ENCODE measurements at regions not wholly inside any gene's neighbourhood (a gene's known extent, or its start where the extent isn't known, plus 50 kb on each side); places are given as distances from the start of the nearest gene placed in this dataset.

DNA sequence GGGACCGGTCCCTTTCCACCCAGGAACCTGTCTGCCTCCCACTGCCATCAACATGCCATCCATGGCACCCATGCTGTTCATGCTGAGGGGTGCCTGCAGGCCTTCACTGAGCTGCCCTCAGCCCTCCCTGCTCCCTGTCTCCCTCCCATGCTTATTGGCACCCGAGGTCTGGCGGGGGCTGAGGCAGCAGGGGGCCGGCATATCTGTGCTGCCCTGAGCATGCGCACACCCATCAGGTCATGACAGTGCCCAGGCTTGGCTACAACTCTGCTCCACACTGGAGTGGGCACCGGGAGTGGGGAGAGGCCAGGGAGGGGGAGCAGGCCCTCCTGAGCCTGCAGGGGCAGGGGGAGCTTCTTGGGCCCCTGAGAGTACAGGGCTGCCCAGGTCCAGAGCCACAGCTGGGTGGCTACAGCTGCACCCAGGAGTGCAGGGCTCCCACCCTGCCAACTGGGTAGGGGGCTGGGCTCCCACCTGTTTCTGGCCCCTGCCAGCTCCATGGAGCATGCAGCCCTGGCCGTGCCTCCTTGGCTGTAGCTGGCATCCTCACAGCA, 395.8 kb upstream of the DMD start:
- intact Hi-C loops (cut with micrococcal nuclease), result no loop called here
- no peaks in the 10 kb centered on the region for H3K9me3 ChIP-seq (ENCODE audit: low read length)
- H3K9me2 ChIP-seq (replicated peaks; ENCODE audit: low read length), result no peaks in the 10 kb centered on the region
- H3K27ac ChIP-seq (ENCODE audit: low read length), result no peak overlapping the region
- no peak overlapping the region for H3K4me2 ChIP-seq (ENCODE audit: low read length)
- no peak for DNase-seq
- ChIA-PET CTCF (no interaction called here), POLR2A (ENCODE audit: unreplicated experiment) (no interaction called here)
- TF ChIP-seq, protein P1, sequence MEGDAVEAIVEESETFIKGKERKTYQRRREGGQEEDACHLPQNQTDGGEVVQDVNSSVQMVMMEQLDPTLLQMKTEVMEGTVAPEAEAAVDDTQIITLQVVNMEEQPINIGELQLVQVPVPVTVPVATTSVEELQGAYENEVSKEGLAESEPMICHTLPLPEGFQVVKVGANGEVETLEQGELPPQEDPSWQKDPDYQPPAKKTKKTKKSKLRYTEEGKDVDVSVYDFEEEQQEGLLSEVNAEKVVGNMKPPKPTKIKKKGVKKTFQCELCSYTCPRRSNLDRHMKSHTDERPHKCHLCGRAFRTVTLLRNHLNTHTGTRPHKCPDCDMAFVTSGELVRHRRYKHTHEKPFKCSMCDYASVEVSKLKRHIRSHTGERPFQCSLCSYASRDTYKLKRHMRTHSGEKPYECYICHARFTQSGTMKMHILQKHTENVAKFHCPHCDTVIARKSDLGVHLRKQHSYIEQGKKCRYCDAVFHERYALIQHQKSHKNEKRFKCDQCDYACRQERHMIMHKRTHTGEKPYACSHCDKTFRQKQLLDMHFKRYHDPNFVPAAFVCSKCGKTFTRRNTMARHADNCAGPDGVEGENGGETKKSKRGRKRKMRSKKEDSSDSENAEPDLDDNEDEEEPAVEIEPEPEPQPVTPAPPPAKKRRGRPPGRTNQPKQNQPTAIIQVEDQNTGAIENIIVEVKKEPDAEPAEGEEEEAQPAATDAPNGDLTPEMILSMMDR (conservative IDR thresholded peaks at IDR 0.05; ENCODE audit: low read depth, low read length), result no peak
- TF ChIP-seq EZH2phosphoT487 (IDR thresholded peaks at IDR 0.05; ENCODE audit: borderline replicate concordance, low read length) (no peak), EZH2 (IDR thresholded peaks at IDR 0.05; ENCODE audit: low read length, unreplicated experiment) (no peak)
- BruUV-seq (replicated peaks), result no TSS peak
- H3K79me2 ChIP-seq (ENCODE audit: low read length), result no peaks in the 10 kb centered on the region
- no peak overlapping the region for H2AFZ ChIP-seq (ENCODE audit: low read length)
- H3F3A ChIP-seq (ENCODE audit: low read length, unreplicated experiment), result no peaks in the 10 kb centered on the region
- no peak overlapping the region for H3K4me3 ChIP-seq (ENCODE audit: low read length)
- ATAC-seq, result no peak
- no peaks in the 10 kb centered on the region for H4K20me1 ChIP-seq (ENCODE audit: low read length)
- H3K9ac ChIP-seq (ENCODE audit: low read length), result no peak overlapping the region
- no peaks in the 10 kb centered on the region for H3K27me3 ChIP-seq (ENCODE audit: low read length)
- no peaks in the 10 kb centered on the region for H3K36me3 ChIP-seq (ENCODE audit: low read depth, low read length)
- no peaks in the 10 kb centered on the region for H3K4me1 ChIP-seq (ENCODE audit: insufficient read depth, low read length)

DNA sequence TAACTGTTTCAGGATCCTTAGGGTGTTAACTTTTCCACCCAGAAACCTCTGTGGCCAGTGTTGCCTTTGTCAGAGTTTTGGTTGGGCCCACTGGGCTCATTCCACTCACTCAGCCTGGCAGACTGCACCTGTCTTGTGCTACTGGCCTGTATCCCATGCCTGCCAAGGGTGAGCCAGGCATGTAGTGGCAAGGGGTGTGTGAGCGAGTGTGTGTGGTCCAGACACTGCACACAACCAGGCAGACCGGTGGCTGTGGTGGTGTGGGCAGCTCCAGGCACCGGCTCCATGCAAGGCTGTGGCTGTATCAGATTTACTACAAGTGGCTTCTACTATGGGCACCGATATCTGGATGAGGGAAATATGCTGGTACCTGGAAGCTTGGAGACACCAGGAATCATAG, 394.6 kb upstream of the DMD start:
- no peak overlapping the region for H3K4me2 ChIP-seq (ENCODE audit: low read length)
- no peaks in the 10 kb centered on the region for H3K36me3 ChIP-seq (ENCODE audit: low read depth, low read length)
- no peak overlapping the region for H3K4me3 ChIP-seq (ENCODE audit: low read length)
- no peak for ATAC-seq
- H3K27ac ChIP-seq (ENCODE audit: low read length), result no peak overlapping the region
- H3K9me3 ChIP-seq (ENCODE audit: low read length), result no peaks in the 10 kb centered on the region
- no peaks in the 10 kb centered on the region for H3K27me3 ChIP-seq (ENCODE audit: low read length)
- no peaks in the 10 kb centered on the region for H3K4me1 ChIP-seq (ENCODE audit: insufficient read depth, low read length)
- no peaks in the 10 kb centered on the region for H3F3A ChIP-seq (ENCODE audit: low read length, unreplicated experiment)
- no peaks in the 10 kb centered on the region for H3K79me2 ChIP-seq (ENCODE audit: low read length)
- no peak overlapping the region for H3K9ac ChIP-seq (ENCODE audit: low read length)
- H3K9me2 ChIP-seq (replicated peaks; ENCODE audit: low read length), result no peaks in the 10 kb centered on the region
- H4K20me1 ChIP-seq (ENCODE audit: low read length), result no peaks in the 10 kb centered on the region
- TF ChIP-seq EZH2phosphoT487 (IDR thresholded peaks at IDR 0.05; ENCODE audit: borderline replicate concordance, low read length), result no peak
- TF ChIP-seq, protein P1 (conservative IDR thresholded peaks at IDR 0.05; ENCODE audit: low read depth, low read length), result no peak
- no peak for TF ChIP-seq EZH2 (IDR thresholded peaks at IDR 0.05; ENCODE audit: low read length, unreplicated experiment)
- ChIA-PET CTCF (no interaction called here), POLR2A (ENCODE audit: unreplicated experiment) (no interaction called here)
- intact Hi-C loops (cut with micrococcal nuclease), result no loop called here
- H2AFZ ChIP-seq (ENCODE audit: low read length), result no peak overlapping the region
- no TSS peak for BruUV-seq (replicated peaks)
- DNase-seq, result no peak

DNA sequence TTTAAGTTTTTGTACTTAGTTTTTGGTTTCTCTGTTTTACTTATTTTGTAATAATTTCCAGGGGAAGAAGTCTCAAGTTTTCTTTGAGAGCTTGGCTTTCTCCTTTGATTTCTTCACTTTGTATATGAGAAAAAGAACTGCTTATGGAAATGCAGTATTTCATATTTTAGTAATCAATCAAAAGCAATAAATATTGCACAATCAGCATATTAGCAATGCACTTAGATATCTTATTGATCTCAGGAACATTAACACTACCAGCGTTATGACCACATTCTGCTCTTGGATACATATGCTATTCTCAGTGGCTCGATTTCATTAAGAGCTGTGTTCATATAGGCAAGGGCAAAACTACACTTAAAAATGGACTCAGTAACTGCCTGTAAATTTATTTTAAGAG, 381.0 kb upstream of the DMD start:
- Histone ChIP-seq H3K27me3 (ENCODE audit: low read length) (no peaks in the 10 kb centered on the region), H3K9me2 (replicated peaks; ENCODE audit: low read length) (no peaks in the 10 kb centered on the region), H2AFZ (ENCODE audit: low read length) (no peak overlapping the region), H3F3A (ENCODE audit: low read length, unreplicated experiment) (no peaks in the 10 kb centered on the region), H3K36me3 (ENCODE audit: low read depth, low read length) (no peaks in the 10 kb centered on the region), H3K27ac (ENCODE audit: low read length) (no peak overlapping the region), H3K79me2 (ENCODE audit: low read length) (no peaks in the 10 kb centered on the region), H4K20me1 (ENCODE audit: low read length) (no peaks in the 10 kb centered on the region), H3K4me1 (ENCODE audit: insufficient read depth, low read length) (no peaks in the 10 kb centered on the region), H3K9ac (ENCODE audit: low read length) (no peak overlapping the region), H3K9me3 (ENCODE audit: low read length) (no peaks in the 10 kb centered on the region), H3K4me3 (ENCODE audit: low read length) (no peak overlapping the region), H3K4me2 (ENCODE audit: low read length) (no peak overlapping the region)
- BruUV-seq (replicated peaks), result no TSS peak
- intact Hi-C loops (cut with micrococcal nuclease), result no loop called here
- DNase-seq, result no peak
- ATAC-seq, result no peak
- POLR2A ChIA-PET (ENCODE audit: unreplicated experiment), result no interaction called here
- TF ChIP-seq EZH2 (IDR thresholded peaks at IDR 0.05; ENCODE audit: low read length, unreplicated experiment) (no peak), EZH2phosphoT487 (IDR thresholded peaks at IDR 0.05; ENCODE audit: borderline replicate concordance, low read length) (no peak)
- TF ChIP-seq, protein P1 (conservative IDR thresholded peaks at IDR 0.05; ENCODE audit: low read depth, low read length), result no peak
- CTCF ChIA-PET, result no interaction called here
